Activated naive CD8-positive, alpha-beta T cell (primary cell): ENCODE measurements at regions not wholly inside any gene's neighbourhood (a gene's known extent, or its start where the extent isn't known, plus 50 kb on each side); places are given as distances from the start of the nearest gene placed in this dataset.
"Not testable (repeated sequence)": the region's sequence is repeated elsewhere in the genome, so short reads cannot be mapped to it uniquely, and the experiment has no call there.

Experiments
- H3K27ac Mint-ChIP-seq: one replicate; pipeline ENCODE4 v1.8.0; 2021; ENCODE audit warnings: mixed read lengths
- H3K27me3 Mint-ChIP-seq: one replicate; pipeline ENCODE4 v1.8.0; 2021; ENCODE audit warnings: mixed read lengths
- H3K36me3 Mint-ChIP-seq: one replicate; pipeline ENCODE4 v1.8.0; 2021; ENCODE audit warnings: mixed read lengths
- H3K4me1 Mint-ChIP-seq: one replicate; pipeline ENCODE4 v1.8.0; 2021; ENCODE audit warnings: low read depth, mixed read lengths
- H3K4me3 Mint-ChIP-seq: one replicate; pipeline ENCODE4 v1.8.0; 2021; ENCODE audit warnings: mild to moderate bottlenecking, mixed read lengths
- H3K9me3 Mint-ChIP-seq: one replicate; pipeline ENCODE4 v1.8.0; 2021; ENCODE audit warnings: low read depth, mixed read lengths

DNA sequence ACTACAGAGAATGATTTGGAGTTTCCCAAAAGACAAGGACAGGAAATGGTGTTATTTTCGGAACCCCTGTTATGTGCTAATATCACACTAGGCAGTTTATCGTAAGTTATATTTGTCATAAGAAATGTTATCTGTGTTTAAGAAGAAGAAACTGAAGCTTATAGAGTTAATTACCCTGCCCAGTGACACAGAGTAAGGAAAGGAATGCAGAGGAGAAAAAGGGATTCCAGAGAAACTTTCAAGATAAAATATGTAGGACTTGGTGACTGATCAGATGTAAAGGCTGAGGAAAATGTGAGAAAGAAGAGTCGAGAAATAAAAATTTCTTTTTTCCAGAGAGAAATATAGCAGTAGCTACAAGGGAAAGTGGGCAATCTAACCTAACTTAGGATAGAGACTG is 63.5 kb upstream of the ZNF746 start:
- H3K27ac Mint-ChIP-seq = peak overlapping the region; percentile 1
- H3K9me3 Mint-ChIP-seq = peaks cover 4% of the 10 kb centered on the region
- no peaks in the 10 kb centered on the region for H3K27me3 Mint-ChIP-seq
- H3K4me3 Mint-ChIP-seq = no peak overlapping the region
- H3K36me3 Mint-ChIP-seq = peaks cover 30% of the 10 kb centered on the region
- peaks cover 10% of the 10 kb centered on the region for H3K4me1 Mint-ChIP-seq

- Mint-ChIP-seq H3K9me3 (no peaks in the 10 kb centered on the region), H3K27ac (peak overlapping the region; percentile 58), H3K36me3 (peaks cover 21% of the 10 kb centered on the region), H3K4me3 (no peak overlapping the region), H3K4me1 (no peaks in the 10 kb centered on the region), H3K27me3 (no peaks in the 10 kb centered on the region)
Observed at GRCh38 chr7:149559711-149560110, 62.1 kb upstream of the ZNF746 start.

DNA sequence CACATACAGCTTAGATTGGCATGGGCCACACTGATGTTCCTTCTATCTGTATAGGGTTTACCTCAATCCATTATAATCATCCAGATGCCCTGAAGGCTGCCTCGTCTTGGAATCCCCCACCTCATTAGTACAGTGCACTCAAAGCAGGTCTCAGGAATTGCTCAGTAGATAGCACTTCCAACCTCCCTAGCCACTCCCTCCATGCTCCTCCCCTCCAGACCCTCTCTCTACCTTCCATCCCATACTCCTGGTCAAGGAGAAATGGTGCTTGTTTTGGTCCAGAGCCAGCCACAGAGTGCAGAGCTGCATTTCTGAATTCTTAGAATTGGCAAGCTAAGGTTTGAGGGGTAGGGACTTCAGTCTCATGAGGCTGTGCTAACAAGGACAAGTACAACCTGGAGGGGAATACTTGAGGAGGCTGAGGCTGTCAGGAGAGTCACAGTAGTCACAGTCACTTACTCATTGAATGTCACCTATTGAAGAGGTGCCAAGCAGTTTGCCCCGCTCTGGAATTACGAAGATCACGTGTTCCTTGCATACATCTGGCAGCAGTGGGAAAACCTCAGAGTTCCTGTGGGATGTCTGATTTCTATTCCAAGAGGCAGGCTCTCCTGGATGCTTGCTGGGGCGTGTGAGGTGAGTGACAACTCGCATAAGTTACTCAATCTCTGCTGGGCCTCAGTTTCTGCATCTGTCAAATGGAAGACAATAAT is 60.7 kb upstream of the ZNF746 start:
- peaks cover 12% of the 10 kb centered on the region for H3K36me3 Mint-ChIP-seq
- no peaks in the 10 kb centered on the region for H3K4me1 Mint-ChIP-seq
- H3K4me3 Mint-ChIP-seq = no peak overlapping the region
- no peak overlapping the region for H3K27ac Mint-ChIP-seq
- no peaks in the 10 kb centered on the region for H3K9me3 Mint-ChIP-seq
- H3K27me3 Mint-ChIP-seq = no peaks in the 10 kb centered on the region

DNA sequence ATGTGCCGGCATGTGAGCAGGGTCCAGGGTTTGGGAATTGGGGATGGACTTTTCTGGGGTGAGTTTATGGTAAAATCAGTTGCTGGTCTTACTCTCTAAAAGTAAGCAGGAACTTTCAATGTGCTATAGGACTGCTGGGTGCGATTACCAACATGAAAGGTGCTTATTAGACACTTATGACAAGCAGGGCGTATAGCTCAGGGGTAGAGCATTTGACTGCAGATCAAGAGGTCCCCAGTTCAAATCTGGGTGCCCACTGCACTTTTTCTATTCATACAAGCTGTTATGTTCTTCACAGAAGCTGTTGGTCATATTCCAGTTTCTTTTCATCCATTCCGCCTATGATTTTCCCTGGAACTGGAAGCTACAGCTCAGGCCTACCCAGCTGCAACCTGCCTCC is 58.9 kb upstream of the ZNF746 start:
- H3K4me3 Mint-ChIP-seq, H3K27ac Mint-ChIP-seq, H3K9me3 Mint-ChIP-seq, H3K27me3 Mint-ChIP-seq, H3K4me1 Mint-ChIP-seq: not testable (repeated sequence)
- peaks cover 17% of the 10 kb centered on the region for H3K36me3 Mint-ChIP-seq

- H3K9me3 Mint-ChIP-seq, H3K27me3 Mint-ChIP-seq, H3K27ac Mint-ChIP-seq, H3K4me1 Mint-ChIP-seq, H3K4me3 Mint-ChIP-seq: not testable (repeated sequence)
- H3K36me3 Mint-ChIP-seq = peaks cover 19% of the 10 kb centered on the region
Observed at GRCh38 chr7:149554821-149555220, 57.2 kb upstream of the ZNF746 start.

DNA sequence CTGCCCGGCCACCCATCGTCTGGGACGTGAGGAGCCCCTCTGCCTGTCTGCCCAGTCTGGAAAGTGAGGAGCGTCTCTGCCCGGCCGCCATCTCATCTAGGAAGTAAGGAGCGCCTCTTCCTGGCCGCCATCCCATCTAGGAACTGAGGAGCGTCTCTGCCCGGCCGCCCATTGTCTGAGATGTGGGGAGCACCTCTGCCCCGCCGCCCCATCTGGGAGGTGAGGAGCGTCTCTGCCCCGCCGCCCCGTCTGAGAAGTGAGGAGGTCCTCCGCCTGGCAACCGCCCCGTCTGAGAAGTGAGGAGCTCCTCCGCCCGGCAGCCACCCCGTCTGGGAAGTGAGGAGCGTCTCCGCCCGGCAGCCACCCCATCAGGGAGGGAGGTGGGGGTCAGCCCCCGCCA is 56.4 kb upstream of the ZNF746 start:
- peaks cover 19% of the 10 kb centered on the region for H3K36me3 Mint-ChIP-seq
- H3K27ac Mint-ChIP-seq, H3K4me1 Mint-ChIP-seq, H3K9me3 Mint-ChIP-seq, H3K4me3 Mint-ChIP-seq, H3K27me3 Mint-ChIP-seq: not testable (repeated sequence)

DNA sequence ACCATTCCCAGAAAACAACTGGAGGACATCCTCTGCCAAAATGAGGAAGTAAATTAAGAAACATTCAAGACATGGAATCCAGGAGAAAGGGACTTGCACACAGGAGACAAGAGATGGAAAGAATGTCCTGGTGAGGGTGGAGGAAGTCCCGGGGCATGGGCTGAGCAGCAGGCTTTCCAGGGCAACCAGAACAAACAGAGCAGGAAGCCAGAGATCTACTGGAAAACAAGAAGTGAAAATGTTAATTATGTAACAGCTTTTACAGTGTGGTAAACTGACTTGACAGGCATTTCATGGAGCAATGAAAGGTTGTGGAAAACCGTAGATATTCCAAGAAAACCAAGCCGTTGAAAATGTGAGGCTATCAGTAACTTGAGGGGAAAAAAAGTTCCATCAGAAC is 55.2 kb upstream of the ZNF746 start:
- H3K36me3 Mint-ChIP-seq = peaks cover 23% of the 10 kb centered on the region
- H3K9me3 Mint-ChIP-seq = no peaks in the 10 kb centered on the region
- no peak overlapping the region for H3K4me3 Mint-ChIP-seq
- no peaks in the 10 kb centered on the region for H3K4me1 Mint-ChIP-seq
- peak overlapping the region; percentile 4 for H3K27ac Mint-ChIP-seq
- H3K27me3 Mint-ChIP-seq = no peaks in the 10 kb centered on the region
